Adrenal gland (tissue), 5 donors: ENCODE measurements at regions not wholly inside any gene's neighbourhood (a gene's known extent, or its start where the extent isn't known, plus 50 kb on each side); places are given as distances from the start of the nearest gene placed in this dataset.

ENCODE experiments used
- POLR2A ChIP-seq, 2 donors: fragments of 450-650 bp; IDR thresholded peaks; one replicate each; pipeline ENCODE4 v1.6.1; 2017; ENCODE audit warnings: antibody characterized with exemption in 2 of 2, mild to moderate bottlenecking in 2 of 2, moderate library complexity in 1 of 2
- TF ChIP-seq, protein P1 (sequence below), 6 experiments: fragments of 450-650 bp in 4 of 6; fragments of 200-600 bp in 2 of 6; sonication (generic) in 1 of 6; IDR thresholded peaks; 1 replicate in 5 of 6; 2 replicates in 1 of 6; pipeline versions ENCODE4 v1.5.1 to v1.8.0; 2016 to 2021; ENCODE audit warnings: antibody characterized with exemption in 6 of 6, mild to moderate bottlenecking in 2 of 6, moderate library complexity in 1 of 6
- donor health status: DM: no; HTN: no; CAD: no.

DNA sequence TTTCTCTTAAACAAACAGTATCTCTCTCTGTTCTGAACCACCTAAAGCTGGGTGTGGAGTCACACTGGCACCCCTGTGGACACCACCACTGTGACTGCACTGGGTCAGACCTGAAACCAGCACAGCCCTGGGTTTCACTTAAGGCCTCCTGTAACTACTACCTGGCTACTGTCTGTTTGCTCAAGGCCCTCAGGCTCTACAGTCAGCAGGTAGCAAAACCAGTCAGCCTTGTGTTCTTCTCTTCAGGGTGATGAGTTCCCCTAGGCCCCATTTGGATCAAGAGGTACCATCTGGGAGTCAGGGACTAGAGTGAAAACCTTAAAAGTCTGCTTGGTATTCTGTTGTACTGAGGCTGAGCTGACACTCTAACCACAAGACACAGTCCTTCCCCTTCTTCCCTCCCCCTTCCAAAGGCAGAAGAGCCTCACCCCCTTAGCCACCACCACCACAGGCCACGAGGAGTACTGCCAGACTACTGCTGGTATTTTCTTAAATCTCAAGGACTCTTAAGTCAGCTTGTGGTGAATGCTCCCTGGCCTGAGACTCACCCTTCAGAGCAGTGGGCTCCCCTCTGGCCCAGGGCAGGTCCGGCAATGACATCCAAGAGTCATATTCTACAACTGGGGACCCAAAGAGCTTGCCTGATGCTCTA is 153.2 kb upstream of the MON1B start:
- no peak for TF ChIP-seq POLR2A (IDR thresholded peaks at IDR 0.05)
- TF ChIP-seq, protein P1, sequence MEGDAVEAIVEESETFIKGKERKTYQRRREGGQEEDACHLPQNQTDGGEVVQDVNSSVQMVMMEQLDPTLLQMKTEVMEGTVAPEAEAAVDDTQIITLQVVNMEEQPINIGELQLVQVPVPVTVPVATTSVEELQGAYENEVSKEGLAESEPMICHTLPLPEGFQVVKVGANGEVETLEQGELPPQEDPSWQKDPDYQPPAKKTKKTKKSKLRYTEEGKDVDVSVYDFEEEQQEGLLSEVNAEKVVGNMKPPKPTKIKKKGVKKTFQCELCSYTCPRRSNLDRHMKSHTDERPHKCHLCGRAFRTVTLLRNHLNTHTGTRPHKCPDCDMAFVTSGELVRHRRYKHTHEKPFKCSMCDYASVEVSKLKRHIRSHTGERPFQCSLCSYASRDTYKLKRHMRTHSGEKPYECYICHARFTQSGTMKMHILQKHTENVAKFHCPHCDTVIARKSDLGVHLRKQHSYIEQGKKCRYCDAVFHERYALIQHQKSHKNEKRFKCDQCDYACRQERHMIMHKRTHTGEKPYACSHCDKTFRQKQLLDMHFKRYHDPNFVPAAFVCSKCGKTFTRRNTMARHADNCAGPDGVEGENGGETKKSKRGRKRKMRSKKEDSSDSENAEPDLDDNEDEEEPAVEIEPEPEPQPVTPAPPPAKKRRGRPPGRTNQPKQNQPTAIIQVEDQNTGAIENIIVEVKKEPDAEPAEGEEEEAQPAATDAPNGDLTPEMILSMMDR (IDR thresholded peaks at IDR 0.05): no peak
